ENCODE measurements at regions not wholly inside any gene's neighbourhood (a gene's known extent, or its start where the extent isn't known, plus 50 kb on each side); places are given as distances from the start of the nearest gene placed in this dataset.

DNA sequence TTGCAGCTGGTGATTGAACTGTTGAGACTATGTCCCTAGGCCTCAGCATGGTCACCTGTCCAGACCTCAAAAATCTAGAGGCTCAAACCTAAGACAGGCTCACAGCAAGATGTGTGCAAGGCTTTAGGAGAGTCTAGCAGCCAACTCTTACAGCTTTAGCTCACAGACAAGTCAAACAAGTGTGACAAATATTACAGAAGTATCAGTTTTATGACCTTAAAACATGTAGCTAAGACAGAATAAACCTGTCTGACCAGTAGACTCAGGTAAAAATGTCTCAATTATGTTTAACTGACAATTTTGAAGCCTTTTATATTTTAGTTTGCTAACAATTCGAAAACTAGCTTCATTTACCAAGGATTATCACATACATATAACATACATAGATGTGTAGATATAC, 80.0 kb upstream of the HTATIP2 start:
- TF ChIP-seq, protein P1, sequence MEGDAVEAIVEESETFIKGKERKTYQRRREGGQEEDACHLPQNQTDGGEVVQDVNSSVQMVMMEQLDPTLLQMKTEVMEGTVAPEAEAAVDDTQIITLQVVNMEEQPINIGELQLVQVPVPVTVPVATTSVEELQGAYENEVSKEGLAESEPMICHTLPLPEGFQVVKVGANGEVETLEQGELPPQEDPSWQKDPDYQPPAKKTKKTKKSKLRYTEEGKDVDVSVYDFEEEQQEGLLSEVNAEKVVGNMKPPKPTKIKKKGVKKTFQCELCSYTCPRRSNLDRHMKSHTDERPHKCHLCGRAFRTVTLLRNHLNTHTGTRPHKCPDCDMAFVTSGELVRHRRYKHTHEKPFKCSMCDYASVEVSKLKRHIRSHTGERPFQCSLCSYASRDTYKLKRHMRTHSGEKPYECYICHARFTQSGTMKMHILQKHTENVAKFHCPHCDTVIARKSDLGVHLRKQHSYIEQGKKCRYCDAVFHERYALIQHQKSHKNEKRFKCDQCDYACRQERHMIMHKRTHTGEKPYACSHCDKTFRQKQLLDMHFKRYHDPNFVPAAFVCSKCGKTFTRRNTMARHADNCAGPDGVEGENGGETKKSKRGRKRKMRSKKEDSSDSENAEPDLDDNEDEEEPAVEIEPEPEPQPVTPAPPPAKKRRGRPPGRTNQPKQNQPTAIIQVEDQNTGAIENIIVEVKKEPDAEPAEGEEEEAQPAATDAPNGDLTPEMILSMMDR (conservative IDR thresholded peaks at IDR 0.05; ENCODE audit: low read depth in 2 of 2): no peak
- TF ChIP-seq POLR2AphosphoS5 (IDR thresholded peaks at IDR 0.05; ENCODE audit: low read depth): no peak

Data from GM23338 (cell line).